RWPE2 (cell line): ENCODE measurements at regions not wholly inside any gene's neighbourhood (a gene's known extent, or its start where the extent isn't known, plus 50 kb on each side); places are given as distances from the start of the nearest gene placed in this dataset.

Experiments used
- ATAC-seq: fragments of 200-7000 bp; cut with Tn5 transposase; 3 replicates; pipeline ENCODE4 v1.9.1; 2021; ENCODE audit warnings: low read depth
- DNase-seq: peaks from one replicate; pipeline ENCODE4 v3.0.0-alpha.2; 2020; ENCODE audit warnings: low spot score
- H3K27ac ChIP-seq: fragments of 450-650 bp; 2 replicates; pipeline ENCODE4 v1.5.1; 2017; ENCODE audit warnings: mild to moderate bottlenecking; ENCODE audit not compliant: poor library complexity, severe bottlenecking
- H3K27me3 ChIP-seq: fragments of 250-450 bp; sonication (Bioruptor Pico); 2 replicates; pipeline ENCODE4 v1.5.1; 2021; ENCODE audit warnings: mild to moderate bottlenecking, moderate library complexity; ENCODE audit not compliant: insufficient read depth, poor library complexity, severe bottlenecking
- H3K36me3 ChIP-seq: fragments of 250-450 bp; sonication (Bioruptor Pico); 2 replicates; pipeline ENCODE4 v1.5.1; 2020; ENCODE audit warnings: low read depth, mild to moderate bottlenecking, moderate library complexity
- H3K4me1 ChIP-seq: fragments of 250-450 bp; sonication (Bioruptor Pico); 2 replicates; pipeline ENCODE4 v1.5.1; 2021; ENCODE audit warnings: mild to moderate bottlenecking, moderate library complexity; ENCODE audit not compliant: insufficient read depth, poor library complexity, severe bottlenecking
- H3K4me3 ChIP-seq: fragments of 250-450 bp; sonication (Bioruptor Pico); 2 replicates; pipeline ENCODE4 v1.5.1; 2021; ENCODE audit warnings: mild to moderate bottlenecking, moderate library complexity; ENCODE audit not compliant: severe bottlenecking
- H3K9me3 ChIP-seq: fragments of 250-450 bp; sonication (Bioruptor Pico); 2 replicates; pipeline ENCODE4 v1.5.1; 2021; ENCODE audit warnings: mild to moderate bottlenecking, moderate library complexity; ENCODE audit not compliant: severe bottlenecking
- TF ChIP-seq, protein P1 (sequence below): fragments of 450-650 bp; IDR thresholded peaks from one replicate; pipeline ENCODE4 v1.5.1; 2017; ENCODE audit warnings: mild to moderate bottlenecking, moderate library complexity; ENCODE audit not compliant: poor library complexity, severe bottlenecking

GRCh38 chr6:98179606-98180005, 654.8 kb upstream of the POU3F2 start:
- no peak for ATAC-seq

DNA sequence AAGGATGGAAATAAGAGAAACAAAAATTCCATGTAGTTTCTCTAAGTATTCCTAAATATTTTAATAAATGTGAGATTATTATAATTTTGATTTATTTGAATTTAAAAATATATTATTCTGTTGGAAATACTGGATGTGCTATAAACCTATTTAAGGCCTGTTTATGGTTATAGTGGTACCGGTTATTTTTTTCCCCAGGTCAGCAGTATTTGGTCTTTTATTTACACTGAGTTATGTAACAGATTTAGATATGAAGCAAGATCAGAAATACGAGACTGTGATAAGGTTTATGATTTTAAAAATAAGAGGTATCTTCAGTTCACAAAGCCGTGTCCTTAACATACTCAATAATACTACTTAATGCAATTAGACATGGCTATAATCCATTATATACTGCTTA, 634.3 kb upstream of the POU3F2 start:
- Histone ChIP-seq H3K27me3 (peaks cover 5% of the 10 kb centered on the region), H3K4me1 (no peaks in the 10 kb centered on the region), H3K36me3 (no peaks in the 10 kb centered on the region), H3K9me3 (peaks cover 2% of the 10 kb centered on the region), H3K27ac (no peak overlapping the region), H3K4me3 (no peak overlapping the region)
- TF ChIP-seq, protein P1, sequence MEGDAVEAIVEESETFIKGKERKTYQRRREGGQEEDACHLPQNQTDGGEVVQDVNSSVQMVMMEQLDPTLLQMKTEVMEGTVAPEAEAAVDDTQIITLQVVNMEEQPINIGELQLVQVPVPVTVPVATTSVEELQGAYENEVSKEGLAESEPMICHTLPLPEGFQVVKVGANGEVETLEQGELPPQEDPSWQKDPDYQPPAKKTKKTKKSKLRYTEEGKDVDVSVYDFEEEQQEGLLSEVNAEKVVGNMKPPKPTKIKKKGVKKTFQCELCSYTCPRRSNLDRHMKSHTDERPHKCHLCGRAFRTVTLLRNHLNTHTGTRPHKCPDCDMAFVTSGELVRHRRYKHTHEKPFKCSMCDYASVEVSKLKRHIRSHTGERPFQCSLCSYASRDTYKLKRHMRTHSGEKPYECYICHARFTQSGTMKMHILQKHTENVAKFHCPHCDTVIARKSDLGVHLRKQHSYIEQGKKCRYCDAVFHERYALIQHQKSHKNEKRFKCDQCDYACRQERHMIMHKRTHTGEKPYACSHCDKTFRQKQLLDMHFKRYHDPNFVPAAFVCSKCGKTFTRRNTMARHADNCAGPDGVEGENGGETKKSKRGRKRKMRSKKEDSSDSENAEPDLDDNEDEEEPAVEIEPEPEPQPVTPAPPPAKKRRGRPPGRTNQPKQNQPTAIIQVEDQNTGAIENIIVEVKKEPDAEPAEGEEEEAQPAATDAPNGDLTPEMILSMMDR = no peak
- no peak for DNase-seq
- ATAC-seq = no peak

More at GRCh38 chr6:98179606-98180005, 654.8 kb upstream of the POU3F2 start:
- H3K9me3 ChIP-seq = no peaks in the 10 kb centered on the region
- no peak overlapping the region for H3K27ac ChIP-seq
- H3K36me3 ChIP-seq = no peaks in the 10 kb centered on the region
- no peak overlapping the region for H3K4me3 ChIP-seq
- no peaks in the 10 kb centered on the region for H3K27me3 ChIP-seq
- no peaks in the 10 kb centered on the region for H3K4me1 ChIP-seq
- DNase-seq = no peak
- TF ChIP-seq, protein P1 = no peak

DNA sequence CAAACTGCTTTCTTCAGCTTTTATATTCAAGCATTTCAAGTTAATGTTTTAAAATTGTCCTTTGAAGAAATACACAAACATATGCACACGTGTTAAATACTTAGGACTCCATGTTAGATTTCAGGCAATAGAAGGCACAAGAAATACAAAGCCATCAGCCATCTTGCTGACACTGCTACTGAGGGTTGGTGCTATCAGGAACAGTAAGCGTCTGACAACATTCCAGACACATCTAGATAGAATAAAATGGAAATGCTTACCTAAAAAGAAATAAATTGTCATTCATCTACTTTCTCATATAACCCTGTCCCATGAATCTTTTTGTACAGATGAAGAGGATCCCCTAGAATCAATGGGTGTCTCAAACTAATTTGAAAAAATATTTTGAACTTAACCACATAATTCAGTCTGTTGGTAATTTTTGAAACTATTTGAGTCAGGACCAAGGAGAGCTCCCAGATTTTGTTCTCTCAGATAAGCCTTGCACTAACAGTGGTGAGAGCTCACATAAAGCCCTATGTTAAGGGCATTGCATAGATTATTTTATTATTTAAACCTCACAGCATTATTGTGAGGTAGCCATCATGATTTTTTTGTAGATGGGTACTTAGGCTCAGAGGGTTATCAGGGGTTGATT, 631.1 kb upstream of the POU3F2 start:
- Histone ChIP-seq H3K9me3 (peaks cover 2% of the 10 kb centered on the region), H3K4me1 (no peaks in the 10 kb centered on the region), H3K27ac (no peak overlapping the region), H3K4me3 (no peak overlapping the region), H3K36me3 (no peaks in the 10 kb centered on the region), H3K27me3 (no peaks in the 10 kb centered on the region)
- TF ChIP-seq, protein P1 = no peak
- ATAC-seq = no peak; the same call in 2 of the 3 replicates
- no peak for DNase-seq

GRCh38 chr6:98212468-98212867, 621.9 kb upstream of the POU3F2 start:
- Histone ChIP-seq H3K4me3 (no peak overlapping the region), H3K27ac (no peak overlapping the region), H3K9me3 (no peaks in the 10 kb centered on the region), H3K4me1 (no peaks in the 10 kb centered on the region), H3K27me3 (no peaks in the 10 kb centered on the region), H3K36me3 (no peaks in the 10 kb centered on the region)
- DNase-seq = no peak
- TF ChIP-seq, protein P1 = no peak
- no peak for ATAC-seq

- no peak overlapping the region for H3K27ac ChIP-seq
- H3K4me1 ChIP-seq = no peaks in the 10 kb centered on the region
- no peaks in the 10 kb centered on the region for H3K27me3 ChIP-seq
- no peak overlapping the region for H3K4me3 ChIP-seq
- DNase-seq (no peak), ATAC-seq (no peak)
- TF ChIP-seq, protein P1 = no peak
- no peaks in the 10 kb centered on the region for H3K9me3 ChIP-seq
- H3K36me3 ChIP-seq = no peaks in the 10 kb centered on the region
Observed at GRCh38 chr6:98215531-98215930, 618.8 kb upstream of the POU3F2 start.
